ENCODE measurements at regions not wholly inside any gene's neighbourhood (a gene's known extent, or its start where the extent isn't known, plus 50 kb on each side); places are given as distances from the start of the nearest gene placed in this dataset.

- no peak for DNase-seq
Observed at GRCh38 chr2:34126279-34126678, 527.2 kb upstream of the FAM98A start.

- DNase-seq = no peak
Observed at GRCh38 chr2:34123996-34124785, 525.1 kb upstream of the FAM98A start.

GRCh38 chr2:34121076-34121475, 522.0 kb upstream of the FAM98A start:
- no peak for DNase-seq

- DNase-seq = no peak
Observed at GRCh38 chr2:34115076-34115475, 516.0 kb upstream of the FAM98A start.

- no peak for DNase-seq
Observed at GRCh38 chr2:34112161-34112560, 513.1 kb upstream of the FAM98A start.

- no peak for DNase-seq
Observed at GRCh38 chr2:34110392-34110791, 511.3 kb upstream of the FAM98A start.

- no peak for DNase-seq
Observed at GRCh38 chr2:34107811-34108210, 508.7 kb upstream of the FAM98A start.

DNA sequence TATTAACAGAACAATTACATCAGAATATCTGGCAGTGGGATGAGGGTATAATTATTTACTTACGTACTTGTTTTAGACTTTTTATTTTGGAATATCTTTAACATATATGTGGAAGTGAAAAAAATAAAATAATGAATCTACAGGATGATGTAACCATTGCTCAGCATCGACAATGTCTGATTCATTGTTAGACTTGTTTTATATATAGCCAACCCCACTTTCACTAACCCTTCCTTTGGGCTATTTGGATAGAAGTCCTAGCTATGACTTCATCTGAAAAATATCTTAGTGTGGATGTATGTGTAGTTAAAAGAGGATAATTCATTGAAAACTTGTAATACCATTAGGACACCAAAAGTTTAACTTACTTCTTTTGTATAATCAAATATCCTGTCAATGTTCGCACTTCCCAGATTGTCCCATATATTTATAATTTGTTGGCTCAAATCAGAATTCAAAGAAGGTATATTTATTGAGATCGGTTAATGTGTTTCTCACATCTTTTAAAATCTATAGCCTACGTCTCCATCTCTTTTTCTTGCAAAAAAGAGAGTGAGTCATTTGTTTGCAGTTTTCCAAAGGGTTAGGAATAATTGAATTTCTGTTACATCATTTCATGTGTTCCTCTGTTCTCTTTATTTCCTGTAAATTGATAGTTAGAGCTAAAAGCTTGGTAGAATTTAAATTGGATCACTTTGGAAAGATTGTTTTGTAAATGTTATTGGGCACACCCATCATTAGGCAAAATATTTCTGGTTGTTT, 506.1 kb upstream of the FAM98A start:
- DNase-seq = no peak

GRCh38 chr2:34104601-34105000, 505.5 kb upstream of the FAM98A start:
- DNase-seq = no peak

GRCh38 chr2:34103437-34103836, 504.3 kb upstream of the FAM98A start:
- no peak for DNase-seq

DNA sequence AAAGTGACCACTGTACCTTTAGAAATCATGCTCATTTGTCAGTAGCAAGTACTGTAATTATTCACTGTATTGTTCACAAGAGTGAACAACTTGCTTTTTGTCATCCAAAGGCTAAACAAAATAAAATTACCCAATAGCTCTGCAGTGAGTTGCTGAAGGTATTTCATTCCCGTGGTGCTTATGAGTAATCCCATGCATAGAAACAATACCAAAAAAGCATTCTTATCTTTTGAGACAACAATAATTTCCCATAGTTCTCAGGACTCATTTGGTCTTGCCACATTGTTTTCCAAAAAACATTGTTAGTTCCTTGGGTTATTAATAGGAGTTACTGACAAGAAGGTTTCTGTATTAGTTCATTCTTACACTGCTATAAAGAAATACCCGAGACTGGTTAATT, 503.2 kb upstream of the FAM98A start:
- DNase-seq = no peak

GRCh38 chr2:34099377-34099776, 500.3 kb upstream of the FAM98A start:
- DNase-seq = no peak

GRCh38 chr2:34098256-34098655, 499.2 kb upstream of the FAM98A start:
- no peak for DNase-seq

DNA sequence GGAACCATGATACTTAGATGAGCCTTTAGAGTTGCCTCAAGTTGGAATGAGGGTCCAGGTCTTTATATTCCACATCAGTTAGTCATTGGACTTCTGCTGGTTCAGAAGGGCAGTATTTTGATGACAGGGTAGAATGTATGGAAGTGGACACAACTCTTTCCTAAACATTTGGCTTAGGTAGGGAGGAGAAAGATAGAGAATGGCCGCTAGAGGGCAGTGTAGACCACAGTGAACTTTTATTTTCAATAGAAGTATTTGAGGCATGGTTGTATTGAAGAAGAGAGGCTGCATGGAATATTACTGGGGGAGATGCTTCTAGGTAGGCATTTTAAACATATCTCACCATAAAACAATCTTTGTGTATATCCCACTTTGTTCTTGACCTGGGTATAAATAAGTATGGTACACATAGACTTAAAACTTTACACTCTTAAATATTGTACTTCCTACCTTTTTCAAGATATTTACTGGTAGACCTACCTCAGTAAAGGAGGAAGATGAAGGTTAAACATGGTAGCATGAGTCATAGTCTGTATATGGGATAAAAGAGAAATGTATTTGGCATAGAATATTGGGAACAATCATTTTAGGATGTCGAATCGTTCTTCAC, 497.6 kb upstream of the FAM98A start:
- DNase-seq = peak; percentile 11

GRCh38 chr2:34093790-34094189, 494.7 kb upstream of the FAM98A start:
- DNase-seq = no peak

DNA sequence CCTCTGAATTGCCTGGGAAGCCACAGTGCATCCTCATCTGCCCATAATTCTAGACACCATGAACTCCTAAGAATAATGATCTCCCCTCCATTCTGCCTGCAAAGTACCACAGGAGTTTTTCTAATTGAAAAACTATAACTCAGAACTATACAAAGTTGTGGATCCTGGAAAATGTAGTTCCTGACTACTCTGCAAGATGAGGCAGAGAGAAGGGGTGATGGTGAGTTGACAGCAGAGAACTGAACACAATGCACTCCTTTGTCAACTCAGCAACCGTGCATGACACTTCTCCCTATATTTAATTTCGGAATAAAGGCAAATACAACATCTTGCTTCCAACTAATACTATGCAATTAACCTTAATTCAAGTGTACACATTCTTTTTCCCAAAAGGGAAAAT, 471.1 kb upstream of the FAM98A start:
- DNase-seq = no peak

DNA sequence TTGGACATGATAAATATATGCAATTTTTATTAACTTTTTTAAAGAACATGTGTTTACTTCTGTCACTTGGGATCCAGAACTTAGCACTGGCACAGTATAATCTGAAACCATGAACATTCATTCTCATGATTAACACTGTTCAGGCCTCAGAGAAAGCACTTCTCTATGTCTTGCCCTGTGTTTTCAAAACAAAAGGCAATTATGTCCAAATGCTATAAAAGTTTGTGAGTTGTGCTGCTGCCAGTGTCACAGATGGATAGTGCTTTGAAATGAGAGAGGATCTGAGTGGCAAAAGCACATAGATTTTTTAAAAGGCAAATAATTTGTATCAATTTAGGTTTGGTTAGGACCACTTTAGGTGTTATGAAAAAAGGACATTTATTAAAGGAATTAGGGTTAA, 470.5 kb upstream of the FAM98A start:
- DNase-seq = no peak

DNA sequence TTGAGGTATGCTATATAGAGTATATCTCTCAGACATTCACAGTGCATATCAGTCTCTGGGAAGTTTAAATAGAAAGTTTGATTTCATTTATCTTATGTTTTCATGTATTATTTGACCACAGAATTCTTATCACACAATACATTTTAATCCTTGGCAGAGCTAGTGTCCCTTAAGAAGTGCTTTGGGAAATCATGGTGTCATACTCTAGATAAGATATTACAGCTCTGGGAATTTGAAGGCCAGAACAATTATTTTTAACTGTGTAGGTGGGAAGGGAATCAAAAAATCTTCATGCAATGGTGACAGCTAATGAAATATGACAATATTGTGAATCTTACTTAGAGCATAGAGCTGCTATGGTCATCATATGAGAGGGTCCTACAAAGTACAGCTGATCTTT, 451.3 kb upstream of the FAM98A start:
- DNase-seq = no peak

DNA sequence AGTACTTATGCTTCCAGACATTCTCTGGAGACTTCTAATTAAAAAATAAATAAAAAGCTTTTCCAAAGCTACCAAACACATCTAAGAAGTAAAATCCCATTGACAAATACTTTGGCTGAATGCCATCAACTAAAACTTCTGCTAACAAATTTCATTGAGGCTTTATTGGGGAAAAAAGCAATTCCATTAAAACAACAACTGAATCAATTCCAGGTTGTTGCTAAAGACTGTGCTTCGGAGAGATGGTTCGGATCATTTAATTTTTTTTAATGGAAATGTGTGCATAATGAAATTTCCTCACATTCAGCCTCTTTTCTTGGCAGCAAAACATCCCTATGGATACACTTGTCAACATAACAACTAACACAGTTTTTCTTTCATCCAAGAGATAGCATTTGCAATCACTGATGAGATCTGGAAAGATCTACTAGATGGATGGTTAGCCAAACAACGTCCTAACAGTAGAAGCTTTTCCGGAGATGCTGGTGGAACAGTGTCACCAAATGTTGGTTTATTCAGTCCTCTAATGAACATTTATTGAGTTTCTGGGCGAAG, 446.1 kb upstream of the FAM98A start:
- no peak for DNase-seq

- DNase-seq = no peak
Observed at GRCh38 chr2:34037886-34038285, 438.8 kb upstream of the FAM98A start.

DNA sequence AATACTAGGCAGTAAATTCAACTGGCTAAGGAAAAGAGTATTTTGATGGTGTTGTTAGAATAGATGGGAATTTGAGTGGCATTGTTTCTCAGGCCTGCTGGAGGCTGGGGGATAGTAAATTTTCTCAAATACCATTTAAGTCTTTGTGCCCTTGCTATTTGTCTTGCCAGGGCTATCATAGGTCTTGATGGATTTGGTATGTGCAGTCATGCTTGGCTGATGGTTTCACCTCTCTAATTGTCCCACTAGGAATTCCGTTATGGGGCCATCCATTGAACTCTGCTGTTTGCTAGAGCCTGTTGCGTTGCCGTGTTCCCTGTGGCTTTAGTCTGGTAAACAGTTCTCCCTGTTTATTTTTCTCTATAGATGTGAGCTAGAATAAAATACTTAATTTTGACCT, 438.1 kb upstream of the FAM98A start:
- DNase-seq = no peak

- DNase-seq = no peak
Observed at GRCh38 chr2:34031097-34031496, 432.0 kb upstream of the FAM98A start.

DNA sequence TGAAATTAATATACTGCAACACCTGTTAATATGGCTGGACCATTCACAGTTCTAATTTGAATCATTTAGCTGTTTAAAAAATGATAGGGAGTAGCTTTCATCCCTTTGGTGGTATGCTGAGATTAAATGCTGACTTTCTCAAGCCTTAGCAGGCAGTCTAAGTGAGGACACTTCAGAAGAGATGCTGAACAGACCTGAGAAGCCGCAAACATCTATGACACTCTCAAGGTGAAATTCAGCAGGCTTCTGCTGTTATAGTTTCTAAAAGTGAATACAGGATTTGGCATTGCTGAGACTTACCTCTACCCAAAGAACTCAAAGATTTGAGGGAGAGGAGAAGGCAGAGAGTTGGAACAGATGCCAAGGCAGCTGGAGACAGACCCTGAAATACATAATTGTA, 431.2 kb upstream of the FAM98A start:
- no peak for DNase-seq

DNA sequence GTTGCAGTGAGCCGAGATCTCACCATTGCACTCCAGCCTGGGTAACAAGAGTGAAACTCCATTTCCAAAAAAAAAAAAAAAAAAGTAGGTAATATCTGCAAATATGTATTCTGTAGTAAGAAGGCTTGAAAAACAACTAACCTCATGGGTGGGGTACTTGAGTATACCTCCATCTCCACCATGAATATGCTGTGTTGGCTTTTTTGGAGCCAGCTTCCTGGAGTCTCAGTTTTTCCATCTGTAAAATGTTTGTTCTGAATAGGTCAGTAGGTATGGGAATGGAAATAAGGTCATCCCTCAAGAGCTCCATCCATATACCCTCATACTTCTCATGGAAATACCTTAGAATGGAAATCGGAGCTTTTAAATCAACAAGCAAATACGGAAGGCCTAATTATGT, 430.0 kb upstream of the FAM98A start:
- no peak for DNase-seq
